ENCODE measurements at regions not wholly inside any gene's neighbourhood (a gene's known extent, or its start where the extent isn't known, plus 50 kb on each side); places are given as distances from the start of the nearest gene placed in this dataset.
A peak's percentile ranks its signal among the peaks of the same experiment; 100 is the strongest.

DNA sequence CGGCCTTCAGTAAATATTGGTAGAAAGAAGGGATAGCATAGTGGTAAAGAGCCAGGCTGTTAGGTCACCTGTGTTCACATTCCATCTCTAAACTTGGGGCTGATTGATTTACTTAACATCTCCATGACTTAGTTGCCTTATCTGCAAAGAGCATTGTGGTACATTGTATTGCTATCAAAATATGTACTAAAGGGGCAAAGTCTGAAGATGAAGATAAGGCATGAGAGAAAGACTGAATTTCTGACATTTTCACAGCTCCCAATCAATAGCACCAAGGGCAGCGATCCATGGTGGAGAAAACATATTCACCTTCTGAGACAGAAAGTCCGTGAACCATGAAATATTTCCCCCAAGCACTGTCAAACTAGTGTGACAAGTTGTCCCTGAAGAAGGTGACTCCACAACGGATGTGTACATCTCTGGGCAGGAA is 223.3 kb upstream of the STXBP5 start (continued):
- TF ChIP-seq EED (CRISPR knock-in tag; IDR thresholded peaks at IDR 0.05) (no peak), ZNF547 (CRISPR knock-in tag; IDR thresholded peaks at IDR 0.05) (no peak), GABPB1 (CRISPR knock-in tag; IDR thresholded peaks at IDR 0.05) (0 out of 2 replicates have a peak, but pooled peaks have one; percentile 26), JDP2 (CRISPR knock-in tag; IDR thresholded peaks at IDR 0.05; ENCODE audit: borderline replicate concordance) (no peak; the same call in 1 of the 2 replicates), ZFP1 (CRISPR knock-in tag; IDR thresholded peaks at IDR 0.05) (no peak), YEATS4 (CRISPR knock-in tag; IDR thresholded peaks at IDR 0.05; ENCODE audit: borderline replicate concordance) (no peak), ZNF879 (CRISPR knock-in tag; IDR thresholded peaks at IDR 0.05) (no peak), CREB1 (IDR thresholded peaks at IDR 0.05) (no peak), CREB1 (CRISPR knock-in tag; IDR thresholded peaks at IDR 0.05) (peak; percentile 75), CENPT (CRISPR knock-in tag; IDR thresholded peaks at IDR 0.05; ENCODE audit: low read depth) (no peak), HDAC6 (IDR thresholded peaks at IDR 0.05; ENCODE audit: low read depth, low read length) (no peak), ZNF224 (CRISPR knock-in tag; IDR thresholded peaks at IDR 0.05) (no peak), ZNF670 (CRISPR knock-in tag; IDR thresholded peaks at IDR 0.05; ENCODE audit: borderline replicate concordance) (peak; percentile 70; the same call in 1 of the 2 replicates), HDAC2 (CRISPR knock-in tag; IDR thresholded peaks at IDR 0.05) (peak; percentile 96), FOXP1 (IDR thresholded peaks at IDR 0.05) (no peak), FOXP1 (CRISPR knock-in tag; IDR thresholded peaks at IDR 0.05) (peak; percentile 90), ZNF17 (CRISPR knock-in tag; IDR thresholded peaks at IDR 0.05) (no peak), ATF7-NPFF (CRISPR knock-in tag; IDR thresholded peaks at IDR 0.05; ENCODE audit: low read depth) (no peak), ZNF616 (CRISPR knock-in tag; IDR thresholded peaks at IDR 0.05; ENCODE audit: low read depth) (no peak)
- TF ChIP-seq, protein P1, sequence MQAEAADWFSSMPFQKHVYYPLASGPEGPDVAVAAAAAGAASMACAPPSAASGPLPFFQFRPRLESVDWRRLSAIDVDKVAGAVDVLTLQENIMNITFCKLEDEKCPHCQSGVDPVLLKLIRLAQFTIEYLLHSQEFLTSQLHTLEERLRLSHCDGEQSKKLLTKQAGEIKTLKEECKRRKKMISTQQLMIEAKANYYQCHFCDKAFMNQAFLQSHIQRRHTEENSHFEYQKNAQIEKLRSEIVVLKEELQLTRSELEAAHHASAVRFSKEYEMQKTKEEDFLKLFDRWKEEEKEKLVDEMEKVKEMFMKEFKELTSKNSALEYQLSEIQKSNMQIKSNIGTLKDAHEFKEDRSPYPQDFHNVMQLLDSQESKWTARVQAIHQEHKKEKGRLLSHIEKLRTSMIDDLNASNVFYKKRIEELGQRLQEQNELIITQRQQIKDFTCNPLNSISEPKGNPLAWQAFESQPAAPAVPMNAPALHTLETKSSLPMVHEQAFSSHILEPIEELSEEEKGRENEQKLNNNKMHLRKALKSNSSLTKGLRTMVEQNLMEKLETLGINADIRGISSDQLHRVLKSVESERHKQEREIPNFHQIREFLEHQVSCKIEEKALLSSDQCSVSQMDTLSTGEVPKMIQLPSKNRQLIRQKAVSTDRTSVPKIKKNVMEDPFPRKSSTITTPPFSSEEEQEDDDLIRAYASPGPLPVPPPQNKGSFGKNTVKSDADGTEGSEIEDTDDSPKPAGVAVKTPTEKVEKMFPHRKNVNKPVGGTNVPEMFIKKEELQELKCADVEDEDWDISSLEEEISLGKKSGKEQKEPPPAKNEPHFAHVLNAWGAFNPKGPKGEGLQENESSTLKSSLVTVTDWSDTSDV (CRISPR knock-in tag; IDR thresholded peaks at IDR 0.05): no peak
- TF ChIP-seq, protein P2, sequence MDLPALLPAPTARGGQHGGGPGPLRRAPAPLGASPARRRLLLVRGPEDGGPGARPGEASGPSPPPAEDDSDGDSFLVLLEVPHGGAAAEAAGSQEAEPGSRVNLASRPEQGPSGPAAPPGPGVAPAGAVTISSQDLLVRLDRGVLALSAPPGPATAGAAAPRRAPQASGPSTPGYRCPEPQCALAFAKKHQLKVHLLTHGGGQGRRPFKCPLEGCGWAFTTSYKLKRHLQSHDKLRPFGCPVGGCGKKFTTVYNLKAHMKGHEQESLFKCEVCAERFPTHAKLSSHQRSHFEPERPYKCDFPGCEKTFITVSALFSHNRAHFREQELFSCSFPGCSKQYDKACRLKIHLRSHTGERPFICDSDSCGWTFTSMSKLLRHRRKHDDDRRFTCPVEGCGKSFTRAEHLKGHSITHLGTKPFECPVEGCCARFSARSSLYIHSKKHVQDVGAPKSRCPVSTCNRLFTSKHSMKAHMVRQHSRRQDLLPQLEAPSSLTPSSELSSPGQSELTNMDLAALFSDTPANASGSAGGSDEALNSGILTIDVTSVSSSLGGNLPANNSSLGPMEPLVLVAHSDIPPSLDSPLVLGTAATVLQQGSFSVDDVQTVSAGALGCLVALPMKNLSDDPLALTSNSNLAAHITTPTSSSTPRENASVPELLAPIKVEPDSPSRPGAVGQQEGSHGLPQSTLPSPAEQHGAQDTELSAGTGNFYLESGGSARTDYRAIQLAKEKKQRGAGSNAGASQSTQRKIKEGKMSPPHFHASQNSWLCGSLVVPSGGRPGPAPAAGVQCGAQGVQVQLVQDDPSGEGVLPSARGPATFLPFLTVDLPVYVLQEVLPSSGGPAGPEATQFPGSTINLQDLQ (CRISPR knock-in tag; IDR thresholded peaks at IDR 0.05): no peak
- TF ChIP-seq, protein P3, sequence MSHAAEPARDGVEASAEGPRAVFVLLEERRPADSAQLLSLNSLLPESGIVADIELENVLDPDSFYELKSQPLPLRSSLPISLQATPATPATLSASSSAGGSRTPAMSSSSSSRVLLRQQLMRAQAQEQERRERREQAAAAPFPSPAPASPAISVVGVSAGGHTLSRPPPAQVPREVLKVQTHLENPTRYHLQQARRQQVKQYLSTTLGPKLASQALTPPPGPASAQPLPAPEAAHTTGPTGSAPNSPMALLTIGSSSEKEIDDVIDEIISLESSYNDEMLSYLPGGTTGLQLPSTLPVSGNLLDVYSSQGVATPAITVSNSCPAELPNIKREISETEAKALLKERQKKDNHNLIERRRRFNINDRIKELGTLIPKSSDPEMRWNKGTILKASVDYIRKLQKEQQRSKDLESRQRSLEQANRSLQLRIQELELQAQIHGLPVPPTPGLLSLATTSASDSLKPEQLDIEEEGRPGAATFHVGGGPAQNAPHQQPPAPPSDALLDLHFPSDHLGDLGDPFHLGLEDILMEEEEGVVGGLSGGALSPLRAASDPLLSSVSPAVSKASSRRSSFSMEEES (CRISPR knock-in tag; IDR thresholded peaks at IDR 0.05): peak; percentile 59; the same call in 1 of the 2 replicates
- TF ChIP-seq, protein P4, sequence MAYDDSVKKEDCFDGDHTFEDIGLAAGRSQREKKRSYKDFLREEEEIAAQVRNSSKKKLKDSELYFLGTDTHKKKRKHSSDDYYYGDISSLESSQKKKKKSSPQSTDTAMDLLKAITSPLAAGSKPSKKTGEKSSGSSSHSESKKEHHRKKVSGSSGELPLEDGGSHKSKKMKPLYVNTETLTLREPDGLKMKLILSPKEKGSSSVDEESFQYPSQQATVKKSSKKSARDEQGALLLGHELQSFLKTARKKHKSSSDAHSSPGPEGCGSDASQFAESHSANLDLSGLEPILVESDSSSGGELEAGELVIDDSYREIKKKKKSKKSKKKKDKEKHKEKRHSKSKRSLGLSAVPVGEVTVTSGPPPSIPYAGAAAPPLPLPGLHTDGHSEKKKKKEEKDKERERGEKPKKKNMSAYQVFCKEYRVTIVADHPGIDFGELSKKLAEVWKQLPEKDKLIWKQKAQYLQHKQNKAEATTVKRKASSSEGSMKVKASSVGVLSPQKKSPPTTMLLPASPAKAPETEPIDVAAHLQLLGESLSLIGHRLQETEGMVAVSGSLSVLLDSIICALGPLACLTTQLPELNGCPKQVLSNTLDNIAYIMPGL (CRISPR knock-in tag; IDR thresholded peaks at IDR 0.05; ENCODE audit: borderline replicate concordance in 1 of 2, low read depth in 1 of 2): peak in 1 of 2 experiments; percentile 65; a peak in 1 of 4 replicates
- TF ChIP-seq, protein P5, sequence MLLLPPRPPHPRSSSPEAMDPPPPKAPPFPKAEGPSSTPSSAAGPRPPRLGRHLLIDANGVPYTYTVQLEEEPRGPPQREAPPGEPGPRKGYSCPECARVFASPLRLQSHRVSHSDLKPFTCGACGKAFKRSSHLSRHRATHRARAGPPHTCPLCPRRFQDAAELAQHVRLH (CRISPR knock-in tag; IDR thresholded peaks at IDR 0.05; ENCODE audit: borderline replicate concordance, low read depth): 0 out of 2 replicates have a peak, but pooled peaks have one; percentile 28
